ENCODE measurements at regions not wholly inside any gene's neighbourhood (a gene's known extent, or its start where the extent isn't known, plus 50 kb on each side); places are given as distances from the start of the nearest gene placed in this dataset.

DNA sequence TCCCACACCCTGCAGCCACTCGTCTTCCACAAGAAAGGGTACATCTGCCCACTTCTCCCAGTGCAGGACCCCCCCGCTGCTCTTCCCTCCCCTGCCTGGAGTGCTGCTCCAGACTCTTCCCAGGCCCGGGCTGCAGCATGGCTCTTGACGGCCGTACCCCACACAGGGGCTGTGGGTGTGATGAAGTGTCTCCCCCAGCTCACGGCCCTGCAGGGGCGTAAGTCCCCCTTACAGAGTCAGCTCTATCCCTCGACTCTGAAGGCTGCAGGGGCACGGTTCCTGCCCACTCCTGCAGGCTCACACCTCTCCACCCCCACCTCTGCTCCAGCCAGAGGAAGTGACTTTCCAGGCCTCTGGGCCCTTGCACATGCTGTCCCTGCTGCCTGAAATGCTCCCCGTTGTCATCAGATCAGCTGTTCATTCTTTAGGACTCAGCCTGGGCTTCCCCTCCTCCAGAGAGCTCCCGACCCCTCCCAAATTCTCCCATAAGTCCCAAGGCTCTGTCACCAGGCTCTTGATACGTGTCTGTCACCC, 180.6 kb upstream of the IER5L start:
- Mint-ChIP-seq H3K27me3 (peaks cover under 1% of the 10 kb centered on the region), H3K4me1 (no peaks in the 10 kb centered on the region), H3K27ac (no peak overlapping the region), H3K36me3 (ENCODE audit: low read depth) (no peaks in the 10 kb centered on the region), H3K4me3 (no peak overlapping the region), H3K9me3 (peaks cover 5% of the 10 kb centered on the region)
- POLR2A ChIA-PET = interaction anchor here (0.6 kb wide), 1 partner anchor 130 kb away, joined by 3 read pairs; no protein-coding TSS in a partner anchor
- CTCF ChIA-PET = interaction anchor here (0.8 kb wide), 1 partner anchor 877 kb away, joined by 5 read pairs; no protein-coding TSS in a partner anchor
- DNase-seq = no peak

DNA sequence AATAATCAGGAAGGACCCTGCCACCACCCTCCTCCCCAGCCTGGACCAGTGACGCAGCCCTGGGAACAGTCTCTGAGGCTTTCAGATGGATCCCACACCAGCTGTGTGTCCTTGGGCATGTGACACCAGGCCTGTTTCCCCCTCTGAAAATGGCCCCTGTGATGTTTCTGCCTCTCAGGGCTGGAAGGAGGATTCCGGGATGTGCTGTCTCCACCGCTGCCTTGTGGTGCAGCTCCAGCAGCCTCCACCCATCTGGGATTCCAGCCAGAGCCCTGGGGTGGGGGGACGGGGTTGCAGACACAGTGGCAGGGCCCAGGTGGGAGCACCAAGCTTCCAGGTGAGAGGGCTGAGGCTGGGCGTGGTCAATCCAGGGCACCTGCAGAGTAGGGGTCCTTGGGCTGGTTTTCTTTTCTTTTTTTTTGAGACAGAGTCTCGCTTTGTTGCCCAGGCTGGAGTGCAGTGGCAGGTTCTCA, 179.7 kb upstream of the IER5L start:
- ChIA-PET CTCF (interaction anchor here (0.8 kb wide), 1 partner anchor 878 kb away, joined by 5 read pairs; no protein-coding TSS in a partner anchor), POLR2A (no interaction called here)
- peaks cover 5% of the 10 kb centered on the region for H3K9me3 Mint-ChIP-seq
- no peaks in the 10 kb centered on the region for H3K4me1 Mint-ChIP-seq
- DNase-seq = no peak
- no peak overlapping the region for H3K27ac Mint-ChIP-seq
- H3K36me3 Mint-ChIP-seq (ENCODE audit: low read depth) = no peaks in the 10 kb centered on the region
- no peak overlapping the region for H3K4me3 Mint-ChIP-seq
- peaks cover 4% of the 10 kb centered on the region for H3K27me3 Mint-ChIP-seq

DNA sequence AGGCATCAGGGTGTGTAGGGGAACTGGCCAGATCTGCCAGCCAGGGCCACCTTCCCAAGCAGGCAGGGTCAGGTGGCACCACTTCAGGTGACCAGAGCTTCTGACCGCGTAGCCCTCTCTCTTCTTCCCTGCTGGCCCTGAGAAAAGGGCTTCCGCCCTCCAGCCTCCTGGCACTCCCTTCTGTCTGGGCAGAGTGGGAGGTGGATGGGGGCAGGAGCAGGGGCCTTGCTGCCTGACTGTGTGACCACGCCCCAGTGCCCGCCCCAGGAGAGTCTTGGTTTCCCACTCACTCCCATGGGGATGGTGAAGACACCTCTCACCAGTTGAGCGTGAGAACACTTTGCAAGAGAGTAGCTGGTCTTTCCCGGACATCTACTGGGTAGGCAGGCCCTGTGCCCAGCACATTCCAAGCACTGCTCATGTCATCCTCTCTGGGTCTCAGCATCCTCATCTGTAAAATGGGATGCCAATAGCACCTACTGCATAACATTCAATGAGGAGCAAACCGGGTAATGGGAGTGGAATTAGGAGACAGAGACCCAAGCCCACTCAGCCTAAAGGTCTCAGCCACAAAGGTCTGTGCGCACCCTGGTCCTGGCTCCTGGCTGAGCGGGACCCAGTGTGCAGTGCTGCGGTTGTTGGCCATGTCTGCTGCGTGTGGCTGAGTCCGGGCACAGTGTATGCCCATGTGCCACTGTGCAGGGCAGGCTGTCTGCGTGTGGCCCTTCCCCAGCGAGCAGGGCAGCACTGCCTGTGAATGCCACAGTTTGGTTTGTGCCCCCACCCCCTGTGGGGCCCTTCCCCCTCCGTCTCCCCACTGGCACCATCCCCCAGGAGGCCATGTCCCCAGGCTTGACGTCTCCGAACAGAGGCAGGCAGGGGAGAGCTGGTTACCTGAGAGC, 179.1 kb upstream of the IER5L start:
- Mint-ChIP-seq H3K9me3 (peaks cover 5% of the 10 kb centered on the region), H3K36me3 (ENCODE audit: low read depth) (no peaks in the 10 kb centered on the region), H3K4me1 (no peaks in the 10 kb centered on the region), H3K27me3 (peaks cover 4% of the 10 kb centered on the region), H3K27ac (no peak overlapping the region), H3K4me3 (no peak overlapping the region)
- DNase-seq = no peak
- ChIA-PET CTCF (no interaction called here), POLR2A (no interaction called here)

DNA sequence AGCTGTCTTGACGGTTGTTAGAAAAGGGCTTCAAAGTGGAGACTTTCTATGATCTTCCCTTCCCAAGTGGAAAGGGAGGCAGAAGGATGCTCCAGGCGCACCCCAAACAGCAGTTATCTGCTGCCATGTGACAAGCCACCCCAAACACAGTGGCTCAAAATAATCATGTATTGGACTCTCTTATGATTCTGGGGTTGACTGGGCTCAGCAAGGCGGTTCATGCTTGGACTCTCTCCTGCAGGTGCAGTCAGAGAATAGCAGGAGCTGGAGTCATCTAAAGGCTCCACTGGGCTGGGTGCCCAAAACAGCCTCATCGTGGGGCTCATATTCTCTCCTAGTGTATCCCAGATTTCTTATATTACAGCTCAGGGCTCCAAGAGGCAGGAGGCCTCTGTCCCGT, 177.6 kb upstream of the IER5L start:
- H3K9me3 Mint-ChIP-seq = peaks cover 5% of the 10 kb centered on the region
- no peak for DNase-seq
- ChIA-PET POLR2A (no interaction called here), CTCF (no interaction called here)
- H3K4me1 Mint-ChIP-seq = no peaks in the 10 kb centered on the region
- no peak overlapping the region for H3K4me3 Mint-ChIP-seq
- peaks cover 9% of the 10 kb centered on the region for H3K27me3 Mint-ChIP-seq
- H3K36me3 Mint-ChIP-seq (ENCODE audit: low read depth) = no peaks in the 10 kb centered on the region
- no peak overlapping the region for H3K27ac Mint-ChIP-seq

DNA sequence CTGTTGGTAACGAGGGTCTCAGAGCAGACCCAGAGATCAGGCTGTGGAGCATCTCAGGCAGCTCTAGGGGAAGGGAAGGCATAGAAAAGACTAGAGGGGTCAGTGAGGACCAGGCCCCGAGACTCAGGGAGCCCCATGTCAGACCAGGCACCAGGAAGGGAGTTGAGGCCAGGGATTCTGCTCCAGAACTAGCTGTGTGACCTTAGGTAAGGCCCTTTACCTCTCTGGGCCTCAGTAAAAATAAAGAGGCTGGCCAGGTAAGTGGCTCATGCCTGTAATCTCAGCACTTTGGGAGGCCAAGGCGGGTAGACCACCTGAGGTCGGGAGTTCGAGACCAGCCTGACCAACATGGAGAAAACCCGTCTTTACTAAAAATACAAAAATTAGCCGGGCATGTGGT, 176.4 kb upstream of the IER5L start:
- no peaks in the 10 kb centered on the region for H3K36me3 Mint-ChIP-seq (ENCODE audit: low read depth)
- no peak overlapping the region for H3K4me3 Mint-ChIP-seq
- no peak for DNase-seq
- peaks cover 9% of the 10 kb centered on the region for H3K27me3 Mint-ChIP-seq
- no peaks in the 10 kb centered on the region for H3K4me1 Mint-ChIP-seq
- CTCF ChIA-PET = no interaction called here
- no peak overlapping the region for H3K27ac Mint-ChIP-seq
- peaks cover 5% of the 10 kb centered on the region for H3K9me3 Mint-ChIP-seq
- POLR2A ChIA-PET = no interaction called here

DNA sequence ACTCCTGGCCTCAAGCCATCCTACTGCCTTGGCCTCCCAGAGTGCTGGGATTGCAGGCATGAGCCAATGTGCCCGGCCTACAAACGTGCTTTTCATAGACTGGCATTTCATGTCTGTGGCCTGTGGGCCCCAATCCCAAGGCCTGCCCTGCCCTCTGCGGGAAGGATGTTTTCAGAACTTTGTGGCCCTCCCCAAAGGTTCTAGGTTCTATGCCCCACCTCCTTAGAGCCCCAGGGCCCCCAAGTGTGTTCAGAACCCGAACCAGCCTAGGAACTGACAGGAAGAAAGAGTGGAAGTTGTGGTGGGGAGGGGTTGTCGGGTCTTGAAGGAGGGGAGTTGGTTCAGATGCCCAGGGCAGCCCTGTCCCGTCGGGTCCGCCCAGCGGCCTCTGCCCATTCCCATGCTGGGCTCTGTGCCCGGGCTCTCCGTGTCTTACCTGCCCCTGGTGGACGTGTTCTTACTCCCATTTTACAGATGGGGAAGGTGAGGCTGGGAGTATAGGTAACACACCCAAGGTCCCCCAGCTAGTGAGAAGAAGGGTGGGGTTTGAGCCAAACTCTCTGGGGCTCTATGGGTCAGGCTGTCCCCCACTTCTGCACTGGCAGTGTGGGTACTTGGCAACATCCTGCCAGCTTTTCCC, 175.8 kb upstream of the IER5L start:
- H3K9me3 Mint-ChIP-seq = peaks cover 5% of the 10 kb centered on the region
- ChIA-PET CTCF (no interaction called here), POLR2A (no interaction called here)
- peaks cover 9% of the 10 kb centered on the region for H3K27me3 Mint-ChIP-seq
- no peak for DNase-seq
- H3K27ac Mint-ChIP-seq = no peak overlapping the region
- no peak overlapping the region for H3K4me3 Mint-ChIP-seq
- H3K4me1 Mint-ChIP-seq = no peaks in the 10 kb centered on the region
- no peaks in the 10 kb centered on the region for H3K36me3 Mint-ChIP-seq (ENCODE audit: low read depth)

DNA sequence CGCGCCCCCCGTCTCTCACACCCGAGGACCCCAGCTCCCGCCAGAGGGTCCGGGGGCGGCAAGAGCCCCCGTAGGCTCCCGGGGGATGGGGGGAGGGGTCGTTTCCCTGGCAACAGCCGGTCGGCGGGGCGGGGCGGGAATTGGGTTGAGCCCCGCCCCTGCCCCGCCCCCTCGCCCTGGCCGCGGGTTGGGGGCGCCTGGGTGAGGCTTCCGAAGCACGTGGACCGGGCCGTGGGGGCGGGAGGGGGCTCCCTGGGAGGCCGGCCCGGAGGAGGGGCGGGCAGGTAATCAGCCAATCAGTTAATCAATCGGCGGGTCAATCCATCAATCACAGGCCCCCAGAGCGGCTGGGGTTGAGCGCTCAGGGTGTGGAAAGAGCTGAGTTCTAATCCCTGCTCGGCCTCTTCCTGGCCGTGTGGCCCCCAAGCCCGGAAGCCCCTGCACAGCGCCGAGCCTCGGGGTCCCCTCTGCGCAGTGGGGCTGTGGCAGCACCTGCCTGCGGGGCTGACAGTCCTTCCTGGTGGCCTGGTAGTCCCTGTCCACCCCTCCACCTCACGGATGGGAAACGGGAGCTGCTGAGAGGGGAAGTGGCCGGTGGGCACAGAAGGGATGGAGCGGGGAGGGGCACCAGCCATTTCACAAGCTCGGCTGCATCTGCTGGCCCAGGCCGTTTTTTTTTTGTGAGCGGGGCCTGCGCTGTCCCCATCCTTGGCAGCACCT, 174.2 kb upstream of the IER5L start:
- peaks cover 9% of the 10 kb centered on the region for H3K27me3 Mint-ChIP-seq
- no peak overlapping the region for H3K27ac Mint-ChIP-seq
- no peaks in the 10 kb centered on the region for H3K36me3 Mint-ChIP-seq (ENCODE audit: low read depth)
- CTCF ChIA-PET = no interaction called here
- POLR2A ChIA-PET = no interaction called here
- no peaks in the 10 kb centered on the region for H3K4me1 Mint-ChIP-seq
- no peak for DNase-seq
- peaks cover 5% of the 10 kb centered on the region for H3K9me3 Mint-ChIP-seq
- no peak overlapping the region for H3K4me3 Mint-ChIP-seq

DNA sequence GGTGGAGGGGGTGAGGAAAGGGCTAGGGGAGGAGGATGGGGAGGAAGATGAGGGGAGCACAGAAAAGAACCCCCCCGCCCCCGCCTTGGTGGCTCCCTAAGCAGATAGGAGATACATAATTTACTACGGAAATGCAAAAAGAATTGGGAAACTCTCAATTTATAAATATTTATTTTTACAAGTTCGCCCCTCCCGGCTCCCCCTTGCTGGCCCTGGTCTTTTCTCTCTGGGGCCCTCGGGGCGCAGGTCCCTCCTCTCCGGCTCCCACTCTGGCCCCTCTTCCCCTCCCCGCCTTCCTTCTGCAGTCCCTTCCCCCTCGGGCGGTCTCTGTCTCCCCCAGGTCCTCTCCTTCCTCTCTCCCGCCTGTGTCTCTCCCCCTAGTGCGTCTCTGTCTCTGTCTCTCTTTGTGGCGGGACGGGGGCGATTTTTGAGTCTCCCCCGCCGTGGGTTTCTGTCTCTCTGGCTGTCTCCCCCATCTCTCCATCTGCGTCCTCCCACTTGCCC, 173.6 kb upstream of the IER5L start:
- H3K4me3 Mint-ChIP-seq = no peak overlapping the region
- POLR2A ChIA-PET = no interaction called here

DNA sequence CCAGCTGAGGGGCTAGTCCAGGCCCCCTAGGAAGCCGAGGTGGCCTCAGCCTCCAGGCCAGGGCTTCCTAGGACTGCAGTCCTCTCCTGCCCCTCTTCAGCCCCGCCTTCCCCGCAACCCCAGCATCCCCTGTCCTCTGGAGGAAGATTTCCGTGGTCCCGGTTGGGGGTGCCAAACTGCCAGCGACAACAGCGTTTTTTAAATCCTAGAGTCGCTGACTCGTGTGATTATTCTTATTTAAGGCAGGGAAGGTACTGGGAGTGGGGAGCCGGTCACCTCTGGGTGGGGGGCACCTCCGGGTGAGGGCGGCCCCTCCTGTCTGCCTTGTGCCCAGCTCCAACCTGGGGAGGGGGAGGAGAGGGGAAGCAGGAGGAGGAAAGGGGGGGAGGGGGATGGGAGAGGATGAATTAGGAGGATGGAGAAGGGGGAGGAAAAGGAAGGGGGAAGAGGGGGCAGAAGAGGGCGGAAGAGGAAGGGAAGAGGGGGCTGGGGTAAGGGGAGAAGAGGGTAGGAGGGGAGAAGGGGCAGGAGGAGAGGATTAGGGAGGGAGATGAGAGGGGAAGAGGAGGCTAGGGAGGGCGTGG, 173.1 kb upstream of the IER5L start:
- Mint-ChIP-seq H3K4me3 (no peak overlapping the region), H3K27me3 (peaks cover 9% of the 10 kb centered on the region), H3K27ac (no peak overlapping the region), H3K4me1 (peaks cover 7% of the 10 kb centered on the region), H3K36me3 (ENCODE audit: low read depth) (no peaks in the 10 kb centered on the region), H3K9me3 (peaks cover 5% of the 10 kb centered on the region)
- ChIA-PET CTCF (no interaction called here), POLR2A (no interaction called here)
- DNase-seq = no peak

More for the DNA sequence above, 173.6 kb upstream of the IER5L start:
- Mint-ChIP-seq H3K27me3 (peaks cover 9% of the 10 kb centered on the region), H3K36me3 (ENCODE audit: low read depth) (no peaks in the 10 kb centered on the region), H3K27ac (no peak overlapping the region), H3K9me3 (peaks cover 5% of the 10 kb centered on the region), H3K4me1 (peaks cover 2% of the 10 kb centered on the region)
- no peak for DNase-seq
- CTCF ChIA-PET = no interaction called here

DNA sequence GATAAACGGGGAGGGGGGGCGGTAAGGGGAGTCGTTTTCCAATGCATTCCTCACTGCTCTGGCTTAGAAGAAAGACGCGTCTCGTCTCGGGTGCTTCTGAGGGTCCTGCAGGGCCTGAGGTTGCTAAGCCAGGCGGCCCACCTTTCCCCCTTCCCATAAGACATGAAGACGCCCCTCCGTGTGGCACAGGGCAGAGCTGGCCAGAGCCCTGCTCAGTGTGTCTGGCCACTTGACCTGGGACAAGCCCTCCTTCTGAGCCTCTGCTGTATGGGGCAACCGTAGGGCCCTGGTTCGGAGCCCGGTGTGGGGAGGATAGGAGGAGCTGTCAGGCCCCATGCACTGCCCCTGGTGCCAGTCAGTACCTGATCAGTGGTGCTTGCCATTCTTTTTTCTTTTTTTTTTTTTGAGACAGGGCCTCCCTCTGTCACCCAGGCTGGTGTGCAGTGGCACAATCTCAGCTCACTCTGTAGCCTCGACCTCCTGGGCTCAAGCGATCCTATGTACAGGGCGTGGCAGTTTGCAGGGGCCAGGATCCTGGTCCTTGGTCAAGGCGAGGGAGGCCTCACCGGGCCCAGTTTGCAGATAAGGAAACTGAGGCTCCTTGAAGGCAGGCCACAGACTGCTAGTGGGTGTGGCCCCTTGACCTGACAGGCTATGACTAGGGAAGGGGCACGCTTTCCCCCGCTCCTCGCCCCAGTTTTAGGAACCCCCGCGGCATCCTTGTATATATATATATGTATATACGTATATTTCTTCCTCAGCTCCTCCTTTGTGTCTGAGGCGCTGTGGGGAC, 172.3 kb upstream of the IER5L start:
- ChIA-PET CTCF (no interaction called here), POLR2A (no interaction called here)
- Mint-ChIP-seq H3K36me3 (ENCODE audit: low read depth) (no peaks in the 10 kb centered on the region), H3K9me3 (no peaks in the 10 kb centered on the region), H3K27ac (no peak overlapping the region), H3K4me3 (no peak overlapping the region), H3K4me1 (peaks cover 7% of the 10 kb centered on the region), H3K27me3 (peaks cover 9% of the 10 kb centered on the region)
- DNase-seq = no peak

DNA sequence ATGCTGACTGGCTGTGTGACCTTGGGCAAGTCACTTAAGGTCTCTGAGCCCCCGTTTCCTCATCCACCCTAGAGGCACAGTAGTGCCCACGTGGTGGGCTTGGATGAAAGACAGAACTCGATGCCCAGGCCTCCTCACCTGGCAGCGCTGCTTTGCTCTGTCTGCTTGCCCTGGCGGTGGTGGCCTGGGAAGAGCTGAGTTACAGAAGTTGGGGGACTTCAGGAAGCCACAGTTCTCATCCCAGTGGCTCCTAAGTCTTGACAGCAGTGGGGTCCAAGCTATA, 171.5 kb upstream of the IER5L start:
- ChIA-PET CTCF (no interaction called here), POLR2A (no interaction called here)
- Mint-ChIP-seq H3K36me3 (ENCODE audit: low read depth) (no peaks in the 10 kb centered on the region), H3K27me3 (peaks cover 9% of the 10 kb centered on the region), H3K4me1 (peaks cover 7% of the 10 kb centered on the region), H3K27ac (no peak overlapping the region), H3K9me3 (no peaks in the 10 kb centered on the region), H3K4me3 (no peak overlapping the region)
- no peak for DNase-seq

DNA sequence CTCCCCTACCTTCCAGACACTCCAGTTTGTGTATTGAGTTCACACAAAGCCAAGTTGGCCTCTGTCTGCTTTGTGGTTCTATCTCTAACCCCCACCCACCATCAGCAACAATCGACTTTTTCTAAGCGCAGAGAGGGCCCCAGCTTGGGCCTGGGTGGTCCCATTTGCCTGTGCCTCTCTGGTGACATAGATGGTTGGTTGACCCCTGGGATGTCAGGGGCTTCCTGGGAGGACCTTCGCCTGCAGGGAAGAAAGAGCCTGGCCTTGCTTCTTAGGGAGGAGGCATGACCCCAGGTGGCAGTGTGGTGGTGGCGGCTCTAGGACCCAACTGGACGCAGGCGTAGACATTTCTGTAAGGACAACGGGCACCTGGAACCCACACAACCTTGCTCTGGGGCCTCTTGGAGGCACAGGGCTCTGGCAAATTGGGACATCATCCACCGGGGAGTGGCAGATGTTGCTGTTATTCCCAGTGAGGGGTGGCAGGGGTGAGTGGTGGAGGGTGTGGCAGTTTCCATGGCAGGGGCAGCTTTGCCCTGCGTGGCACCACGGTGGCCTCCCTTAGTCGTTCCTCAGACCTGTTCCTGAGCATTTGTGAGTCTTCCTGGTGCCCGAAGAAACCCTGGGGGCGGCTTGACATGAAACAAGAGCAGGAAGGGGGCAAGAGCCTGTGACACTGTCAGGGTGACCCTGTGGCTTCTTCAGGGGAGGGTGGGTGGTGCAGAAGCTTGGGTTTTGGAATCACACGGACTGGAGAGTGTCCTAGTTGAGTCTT, 171.0 kb upstream of the IER5L start:
- Mint-ChIP-seq H3K27me3 (peaks cover 9% of the 10 kb centered on the region), H3K9me3 (no peaks in the 10 kb centered on the region), H3K4me1 (peaks cover 7% of the 10 kb centered on the region), H3K27ac (no peak overlapping the region), H3K36me3 (ENCODE audit: low read depth) (no peaks in the 10 kb centered on the region), H3K4me3 (no peak overlapping the region)
- ChIA-PET POLR2A (no interaction called here), CTCF (no interaction called here)
- DNase-seq = no peak

All from activated CD4-positive, alpha-beta memory T cell treated with anti-CD3 and anti-CD28 coated beads, Interleukin-2, amount 10 ng/mL, durations not matched to agents 7 days and 5 days (primary cell).